ENCODE measurements at regions not wholly inside any gene's neighbourhood (a gene's known extent, or its start where the extent isn't known, plus 50 kb on each side); places are given as distances from the start of the nearest gene placed in this dataset.
"Not testable (repeated sequence)": the region's sequence is repeated elsewhere in the genome, so short reads cannot be mapped to it uniquely, and the experiment has no call there.

GRCh38 chr11:22567759-22568158 lies 57.9 kb downstream of the FANCF start:
- no peak for DNase-seq

- DNase-seq = no peak
These were observed 59.3 kb downstream of the FANCF start for GRCh38 chr11:22566293-22566692.

GRCh38 chr11:22561283-22561682 lies 64.3 kb downstream of the FANCF start:
- DNase-seq = no peak

- DNase-seq = no peak
These were observed 66.2 kb downstream of the FANCF start for GRCh38 chr11:22559416-22559815.

GRCh38 chr11:22558664-22559063 lies 67.0 kb downstream of the FANCF start:
- DNase-seq = no peak

- no peak for DNase-seq
These were observed 69.2 kb downstream of the FANCF start for GRCh38 chr11:22556381-22556780.

- DNase-seq = no peak
These were observed 69.7 kb downstream of the FANCF start for GRCh38 chr11:22555881-22556280.

- DNase-seq = no peak
These were observed 71.4 kb downstream of the FANCF start for GRCh38 chr11:22554221-22554620.

- DNase-seq = no peak
These were observed 72.7 kb downstream of the FANCF start for GRCh38 chr11:22552885-22553284.

- no peak for DNase-seq
These were observed 78.9 kb downstream of the FANCF start for GRCh38 chr11:22546746-22547145.

GRCh38 chr11:22543261-22543660 lies 82.4 kb downstream of the FANCF start:
- no peak for DNase-seq

- no peak for DNase-seq
These were observed 85.8 kb downstream of the FANCF start for GRCh38 chr11:22539821-22540256.

GRCh38 chr11:22536071-22536470 lies 89.6 kb downstream of the FANCF start:
- DNase-seq = no peak

GRCh38 chr11:22528612-22529429 lies 96.8 kb downstream of the FANCF start:
- DNase-seq = not testable (repeated sequence)

GRCh38 chr11:22522225-22522624 lies 103.4 kb downstream of the FANCF start:
- DNase-seq = no peak

GRCh38 chr11:22521226-22521625 lies 104.4 kb downstream of the FANCF start:
- no peak for DNase-seq

- no peak for DNase-seq
These were observed 105.1 kb downstream of the FANCF start for GRCh38 chr11:22520521-22520920.

GRCh38 chr11:22518344-22518743 lies 107.3 kb downstream of the FANCF start:
- not testable (repeated sequence) for DNase-seq

GRCh38 chr11:22516111-22516510 lies 109.5 kb downstream of the FANCF start:
- DNase-seq = no peak

- DNase-seq = peak; percentile 36
These were observed 113.2 kb downstream of the FANCF start for GRCh38 chr11:22512457-22512856.

- DNase-seq = no peak
These were observed 114.9 kb downstream of the FANCF start for GRCh38 chr11:22510741-22511140.

GRCh38 chr11:22510010-22510409 lies 115.6 kb downstream of the FANCF start:
- DNase-seq = no peak

- DNase-seq = no peak
These were observed 117.0 kb downstream of the FANCF start for GRCh38 chr11:22508665-22509064.

GRCh38 chr11:22497474-22497873 lies 128.1 kb downstream of the FANCF start:
- DNase-seq = no peak

Data from left hindlimb (tissue), 1 donor.